ENCODE measurements at regions not wholly inside any gene's neighbourhood (a gene's known extent, or its start where the extent isn't known, plus 50 kb on each side); places are given as distances from the start of the nearest gene placed in this dataset.
"Not testable (repeated sequence)": the region's sequence is repeated elsewhere in the genome, so short reads cannot be mapped to it uniquely, and the experiment has no call there.

GRCh38 chr5:34544403-34544802, 111.7 kb upstream of the RAI14 start:
- DNase-seq (ENCODE audit: insufficient read length, low spot score) (no peak), FAIRE-seq (no peak)
- TF ChIP-seq POLR2A (IDR thresholded peaks at IDR 0.05; ENCODE audit: low read depth, low read length), result no peak

- no peak for TF ChIP-seq POLR2A (IDR thresholded peaks at IDR 0.05; ENCODE audit: low read depth, low read length)
- FAIRE-seq, result no peak
- no peak for DNase-seq (ENCODE audit: insufficient read length, low spot score)
These were observed 111.0 kb upstream of the RAI14 start for GRCh38 chr5:34545164-34545563.

GRCh38 chr5:34545626-34546025, 110.5 kb upstream of the RAI14 start:
- DNase-seq (ENCODE audit: insufficient read length, low spot score), result no peak
- FAIRE-seq, result no peak
- TF ChIP-seq POLR2A (IDR thresholded peaks at IDR 0.05; ENCODE audit: low read depth, low read length), result no peak

- FAIRE-seq (no peak), DNase-seq (ENCODE audit: insufficient read length, low spot score) (no peak)
- TF ChIP-seq POLR2A (IDR thresholded peaks at IDR 0.05; ENCODE audit: low read depth, low read length), result no peak
These were observed 108.6 kb upstream of the RAI14 start for GRCh38 chr5:34547300-34548085.

GRCh38 chr5:34548086-34548403, 108.1 kb upstream of the RAI14 start:
- DNase-seq (ENCODE audit: insufficient read length, low spot score) (no peak), FAIRE-seq (no peak)
- no peak for TF ChIP-seq POLR2A (IDR thresholded peaks at IDR 0.05; ENCODE audit: low read depth, low read length)

- DNase-seq (ENCODE audit: insufficient read length, low spot score) (no peak), FAIRE-seq (no peak)
- no peak for TF ChIP-seq POLR2A (IDR thresholded peaks at IDR 0.05; ENCODE audit: low read depth, low read length)
These were observed 105.9 kb upstream of the RAI14 start for GRCh38 chr5:34550247-34550646.

GRCh38 chr5:34550964-34551363, 105.2 kb upstream of the RAI14 start:
- DNase-seq (ENCODE audit: insufficient read length, low spot score) (no peak), FAIRE-seq (no peak)
- no peak for TF ChIP-seq POLR2A (IDR thresholded peaks at IDR 0.05; ENCODE audit: low read depth, low read length)

GRCh38 chr5:34551911-34552433, 104.2 kb upstream of the RAI14 start:
- FAIRE-seq (no peak), DNase-seq (ENCODE audit: insufficient read length, low spot score) (no peak)
- no peak for TF ChIP-seq POLR2A (IDR thresholded peaks at IDR 0.05; ENCODE audit: low read depth, low read length)

- TF ChIP-seq POLR2A (IDR thresholded peaks at IDR 0.05; ENCODE audit: low read depth, low read length), result no peak
- DNase-seq (ENCODE audit: insufficient read length, low spot score), result no peak
- no peak for FAIRE-seq
These were observed 103.4 kb upstream of the RAI14 start for GRCh38 chr5:34552686-34553085.

- DNase-seq (ENCODE audit: insufficient read length, low spot score) (no peak), FAIRE-seq (no peak)
- no peak for TF ChIP-seq POLR2A (IDR thresholded peaks at IDR 0.05; ENCODE audit: low read depth, low read length)
These were observed 102.5 kb upstream of the RAI14 start for GRCh38 chr5:34553581-34553980.

- FAIRE-seq (no peak), DNase-seq (ENCODE audit: insufficient read length, low spot score) (no peak)
- TF ChIP-seq POLR2A (IDR thresholded peaks at IDR 0.05; ENCODE audit: low read depth, low read length), result no peak
These were observed 101.5 kb upstream of the RAI14 start for GRCh38 chr5:34554641-34555040.

- DNase-seq (ENCODE audit: insufficient read length, low spot score) (no peak), FAIRE-seq (no peak)
- TF ChIP-seq POLR2A (IDR thresholded peaks at IDR 0.05; ENCODE audit: low read depth, low read length), result no peak
These were observed 100.2 kb upstream of the RAI14 start for GRCh38 chr5:34555699-34556508.

GRCh38 chr5:34556509-34556782, 99.7 kb upstream of the RAI14 start:
- no peak for TF ChIP-seq POLR2A (IDR thresholded peaks at IDR 0.05; ENCODE audit: low read depth, low read length)
- FAIRE-seq, result no peak
- DNase-seq (ENCODE audit: insufficient read length, low spot score), result no peak

GRCh38 chr5:34561581-34561980, 94.5 kb upstream of the RAI14 start:
- not testable (repeated sequence) for FAIRE-seq; DNase-seq (ENCODE audit: insufficient read length, low spot score)

GRCh38 chr5:34562791-34563190, 93.3 kb upstream of the RAI14 start:
- DNase-seq (ENCODE audit: insufficient read length, low spot score) (no peak), FAIRE-seq (no peak)
- TF ChIP-seq POLR2A (IDR thresholded peaks at IDR 0.05; ENCODE audit: low read depth, low read length), result no peak

All from H54 (cell line).